ENCODE measurements at regions not wholly inside any gene's neighbourhood (a gene's known extent, or its start where the extent isn't known, plus 50 kb on each side); places are given as distances from the start of the nearest gene placed in this dataset.

- TF ChIP-seq, protein P1, sequence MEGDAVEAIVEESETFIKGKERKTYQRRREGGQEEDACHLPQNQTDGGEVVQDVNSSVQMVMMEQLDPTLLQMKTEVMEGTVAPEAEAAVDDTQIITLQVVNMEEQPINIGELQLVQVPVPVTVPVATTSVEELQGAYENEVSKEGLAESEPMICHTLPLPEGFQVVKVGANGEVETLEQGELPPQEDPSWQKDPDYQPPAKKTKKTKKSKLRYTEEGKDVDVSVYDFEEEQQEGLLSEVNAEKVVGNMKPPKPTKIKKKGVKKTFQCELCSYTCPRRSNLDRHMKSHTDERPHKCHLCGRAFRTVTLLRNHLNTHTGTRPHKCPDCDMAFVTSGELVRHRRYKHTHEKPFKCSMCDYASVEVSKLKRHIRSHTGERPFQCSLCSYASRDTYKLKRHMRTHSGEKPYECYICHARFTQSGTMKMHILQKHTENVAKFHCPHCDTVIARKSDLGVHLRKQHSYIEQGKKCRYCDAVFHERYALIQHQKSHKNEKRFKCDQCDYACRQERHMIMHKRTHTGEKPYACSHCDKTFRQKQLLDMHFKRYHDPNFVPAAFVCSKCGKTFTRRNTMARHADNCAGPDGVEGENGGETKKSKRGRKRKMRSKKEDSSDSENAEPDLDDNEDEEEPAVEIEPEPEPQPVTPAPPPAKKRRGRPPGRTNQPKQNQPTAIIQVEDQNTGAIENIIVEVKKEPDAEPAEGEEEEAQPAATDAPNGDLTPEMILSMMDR (IDR thresholded peaks at IDR 0.05) = no peak
- TF ChIP-seq RCOR1 (IDR thresholded peaks at IDR 0.05; ENCODE audit: low read length) (no peak), NFIC (IDR thresholded peaks at IDR 0.05; ENCODE audit: borderline replicate concordance) (no peak), MXI1 (IDR thresholded peaks at IDR 0.05; ENCODE audit: low read depth, low read length) (no peak), TCF12 (IDR thresholded peaks at IDR 0.05) (no peak), MEF2A (IDR thresholded peaks at IDR 0.05; ENCODE audit: borderline replicate concordance, low read depth) (no peak), GATA2 (CRISPR knock-in tag; IDR thresholded peaks at IDR 0.05) (no peak), RAD21 (IDR thresholded peaks at IDR 0.05; ENCODE audit: low read length) (no peak)
These were observed 133.7 kb upstream of the ZMIZ1 start (continued) for GRCh38 chr10:78934994-78935602.

DNA sequence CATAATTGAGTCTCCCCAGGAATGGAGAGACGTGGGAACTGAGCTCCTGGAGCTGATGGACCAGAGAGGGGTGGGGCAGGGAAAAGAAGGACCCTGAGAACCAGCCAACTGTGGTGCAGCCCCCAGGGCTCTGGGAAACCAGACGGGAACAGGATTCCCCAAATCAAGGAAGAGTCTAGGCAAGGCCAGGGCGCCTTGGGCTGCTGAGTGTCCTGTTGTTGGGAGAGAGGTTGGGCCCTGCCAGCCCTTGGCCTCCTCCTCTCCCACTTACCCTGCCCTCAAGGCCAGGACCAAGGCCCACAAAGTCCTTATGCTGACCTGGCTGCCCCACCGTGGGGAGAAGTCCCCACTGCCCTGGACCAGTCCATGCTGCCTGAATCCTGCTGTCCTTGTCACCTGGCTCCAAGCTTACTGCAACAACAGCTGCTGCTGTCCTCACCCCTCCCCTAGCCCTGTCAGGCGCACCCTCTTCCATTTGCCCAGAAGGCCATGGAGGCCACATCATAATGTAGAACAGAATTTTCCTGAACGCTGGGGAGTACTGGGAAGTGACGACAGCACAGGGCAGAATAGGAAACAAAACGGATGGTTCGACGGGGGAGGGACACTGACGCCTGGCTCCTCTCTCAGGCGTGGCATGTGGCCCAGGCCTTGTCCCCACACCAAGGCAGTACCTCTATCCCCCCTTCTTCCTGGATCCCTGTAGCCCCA is 132.9 kb upstream of the ZMIZ1 start:
- H3F3A ChIP-seq (replicated peaks; ENCODE audit: insufficient read depth) = peaks cover 12% of the 10 kb centered on the region
- H3K9ac ChIP-seq = no peak overlapping the region
- no peak overlapping the region for H3K4me3 ChIP-seq (ENCODE audit: low read depth in 2 of 2, low read length in 1 of 2)
- DNase-seq = no peak
- 84% methylated on average over 9 of the region's 12 CpGs for WGBS (ENCODE audit: low lambda C conversion rate)
- TF ChIP-seq FOSL2 (IDR thresholded peaks at IDR 0.05; ENCODE audit: borderline replicate concordance, low read depth) = no peak
- no peak for TF ChIP-seq SMC3 (IDR thresholded peaks at IDR 0.05; ENCODE audit: low read depth, low read length)
- TF ChIP-seq, protein P2, sequence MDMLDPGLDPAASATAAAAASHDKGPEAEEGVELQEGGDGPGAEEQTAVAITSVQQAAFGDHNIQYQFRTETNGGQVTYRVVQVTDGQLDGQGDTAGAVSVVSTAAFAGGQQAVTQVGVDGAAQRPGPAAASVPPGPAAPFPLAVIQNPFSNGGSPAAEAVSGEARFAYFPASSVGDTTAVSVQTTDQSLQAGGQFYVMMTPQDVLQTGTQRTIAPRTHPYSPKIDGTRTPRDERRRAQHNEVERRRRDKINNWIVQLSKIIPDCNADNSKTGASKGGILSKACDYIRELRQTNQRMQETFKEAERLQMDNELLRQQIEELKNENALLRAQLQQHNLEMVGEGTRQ (IDR thresholded peaks at IDR 0.05; ENCODE audit: borderline replicate concordance, low read depth, low read length) = no peak
- TF ChIP-seq MEF2A (IDR thresholded peaks at IDR 0.05; ENCODE audit: borderline replicate concordance, low read depth) = no peak
- TF ChIP-seq PBX3 (IDR thresholded peaks at IDR 0.05) = no peak
- TF ChIP-seq YY1 (IDR thresholded peaks at IDR 0.05; ENCODE audit: low read depth) = no peak
- TF ChIP-seq MXI1 (IDR thresholded peaks at IDR 0.05; ENCODE audit: low read depth, low read length) = no peak
- TF ChIP-seq, protein P3, sequence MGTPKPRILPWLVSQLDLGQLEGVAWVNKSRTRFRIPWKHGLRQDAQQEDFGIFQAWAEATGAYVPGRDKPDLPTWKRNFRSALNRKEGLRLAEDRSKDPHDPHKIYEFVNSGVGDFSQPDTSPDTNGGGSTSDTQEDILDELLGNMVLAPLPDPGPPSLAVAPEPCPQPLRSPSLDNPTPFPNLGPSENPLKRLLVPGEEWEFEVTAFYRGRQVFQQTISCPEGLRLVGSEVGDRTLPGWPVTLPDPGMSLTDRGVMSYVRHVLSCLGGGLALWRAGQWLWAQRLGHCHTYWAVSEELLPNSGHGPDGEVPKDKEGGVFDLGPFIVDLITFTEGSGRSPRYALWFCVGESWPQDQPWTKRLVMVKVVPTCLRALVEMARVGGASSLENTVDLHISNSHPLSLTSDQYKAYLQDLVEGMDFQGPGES (IDR thresholded peaks at IDR 0.05; ENCODE audit: low read depth, low read length) = no peak
- TF ChIP-seq GABPA (IDR thresholded peaks at IDR 0.05; ENCODE audit: low read depth) = no peak
- no peak for TF ChIP-seq NFIC (IDR thresholded peaks at IDR 0.05; ENCODE audit: borderline replicate concordance)
- no peak for TF ChIP-seq EP300 (IDR thresholded peaks at IDR 0.05; ENCODE audit: borderline replicate concordance in 1 of 2, low read depth in 1 of 2, low read length in 1 of 2)
- no peak for TF ChIP-seq JUND (IDR thresholded peaks at IDR 0.05)
- TF ChIP-seq FOXJ3 (CRISPR knock-in tag; IDR thresholded peaks at IDR 0.05) = no peak
- no peak for TF ChIP-seq RAD21 (IDR thresholded peaks at IDR 0.05; ENCODE audit: low read length)
- no peak for TF ChIP-seq POLR2AphosphoS5 (IDR thresholded peaks at IDR 0.05; ENCODE audit: low read depth, low read length)
- no peak for TF ChIP-seq RCOR1 (IDR thresholded peaks at IDR 0.05; ENCODE audit: low read length)
- TF ChIP-seq EZH2phosphoT487 (IDR thresholded peaks at IDR 0.05; ENCODE audit: borderline replicate concordance, low read depth) = no peak
- TF ChIP-seq, protein P4, sequence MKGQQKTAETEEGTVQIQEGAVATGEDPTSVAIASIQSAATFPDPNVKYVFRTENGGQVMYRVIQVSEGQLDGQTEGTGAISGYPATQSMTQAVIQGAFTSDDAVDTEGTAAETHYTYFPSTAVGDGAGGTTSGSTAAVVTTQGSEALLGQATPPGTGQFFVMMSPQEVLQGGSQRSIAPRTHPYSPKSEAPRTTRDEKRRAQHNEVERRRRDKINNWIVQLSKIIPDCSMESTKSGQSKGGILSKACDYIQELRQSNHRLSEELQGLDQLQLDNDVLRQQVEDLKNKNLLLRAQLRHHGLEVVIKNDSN (IDR thresholded peaks at IDR 0.05; ENCODE audit: borderline replicate concordance, low read depth) = no peak
- ChIA-PET POLR2A (no interaction called here), CTCF (interaction anchor here (1.3 kb wide), 1 partner anchor 15 kb away, joined by 3 read pairs; no protein-coding TSS in a partner anchor)
- no peaks in the 10 kb centered on the region for H3K9me2 ChIP-seq
- H3K4me1 ChIP-seq (ENCODE audit: control insufficient read depth in 1 of 2, insufficient read depth in 2 of 2, low read depth in 1 of 2, low read length in 1 of 2) = peaks cover 22 to 62% of the 10 kb centered on the region in 2 experiments
- H3K79me2 ChIP-seq (ENCODE audit: insufficient read depth) = no peaks in the 10 kb centered on the region
- H3K9me3 ChIP-seq = no peaks in the 10 kb centered on the region
- no peak overlapping the region for H3K4me2 ChIP-seq
- no peak overlapping the region for H2AFZ ChIP-seq (ENCODE audit: low read depth)
- H3K36me3 ChIP-seq (replicated peaks in 1 of 2; ENCODE audit: control insufficient read depth in 1 of 2, insufficient read depth in 2 of 2, low read length in 1 of 2) = no peaks in the 10 kb centered on the region
- H4K20me1 ChIP-seq (ENCODE audit: insufficient read depth) = no peaks in the 10 kb centered on the region
- no peak overlapping the region; a peak in 1 of 4 replicates for H3K27ac ChIP-seq (ENCODE audit: low read depth in 2 of 2, low read length in 1 of 2)
- no peaks in the 10 kb centered on the region for H3K27me3 ChIP-seq (ENCODE audit: insufficient read depth)
